Caki2 (cell line): ENCODE measurements at regions not wholly inside any gene's neighbourhood (a gene's known extent, or its start where the extent isn't known, plus 50 kb on each side); places are given as distances from the start of the nearest gene placed in this dataset.
"Not testable (repeated sequence)": the region's sequence is repeated elsewhere in the genome, so short reads cannot be mapped to it uniquely, and the experiment has no call there.

Source experiments
- DNase-seq: peaks from one replicate; pipeline ENCODE4 v3.0.0-alpha.2; 2015; ENCODE audit warnings: low read depth
- in situ Hi-C: cut with HindIII; loops from 2 replicates; pipeline ENCODE4 v1.10.0; 2016; ENCODE audit warnings: low sequenced_read_pairs, low pct_unique_long_range_greater_than_20kb, mixed read lengths

GRCh38 chr5:74440341-74440740 is 200.2 kb downstream of the ENC1 start:
- in situ Hi-C loops, result no loop called here
- no peak for DNase-seq

- DNase-seq, in situ Hi-C loops: not testable (repeated sequence)
Measured at GRCh38 chr5:74437870-74438269, 202.7 kb downstream of the ENC1 start.

- no peak for DNase-seq
- in situ Hi-C loops, result no loop called here
Measured at GRCh38 chr5:74433896-74434829, 206.4 kb downstream of the ENC1 start.

DNA sequence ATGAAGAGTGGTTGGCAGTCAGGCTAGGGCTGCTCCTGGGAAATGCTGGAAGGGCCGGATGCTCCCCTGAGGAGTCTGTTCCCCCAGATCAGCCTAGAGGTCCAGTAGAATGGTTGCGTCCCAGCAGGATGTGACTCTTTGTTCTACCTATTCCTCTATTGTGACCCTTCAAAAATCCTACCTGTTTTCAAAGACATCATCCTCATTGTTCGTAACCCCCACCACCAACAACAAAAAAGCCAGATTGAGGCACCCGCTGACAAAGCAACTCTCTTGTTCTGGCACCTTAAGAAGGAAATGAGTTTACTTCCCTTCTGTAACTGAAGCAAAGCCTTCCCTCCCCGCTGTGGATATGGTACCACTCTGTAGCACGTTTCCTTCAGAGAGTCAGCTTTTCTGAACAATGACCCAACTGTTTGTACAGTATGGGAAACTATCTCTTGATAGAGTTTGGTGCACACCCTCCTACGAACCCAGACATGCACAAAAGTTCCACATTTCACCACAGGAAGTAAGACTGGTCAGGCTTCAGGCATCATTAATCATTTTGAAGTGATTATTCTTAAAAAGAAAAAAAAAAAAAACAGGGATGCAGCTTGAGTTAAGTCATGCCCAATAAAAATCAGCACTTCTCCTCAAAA is 207.2 kb downstream of the ENC1 start:
- in situ Hi-C loops, result no loop called here
- no peak for DNase-seq

GRCh38 chr5:74432721-74433120 is 207.8 kb downstream of the ENC1 start:
- no peak for DNase-seq
- in situ Hi-C loops, result no loop called here

- in situ Hi-C loops, result no loop called here
- no peak for DNase-seq
Measured at GRCh38 chr5:74432216-74432615, 208.3 kb downstream of the ENC1 start.

DNA sequence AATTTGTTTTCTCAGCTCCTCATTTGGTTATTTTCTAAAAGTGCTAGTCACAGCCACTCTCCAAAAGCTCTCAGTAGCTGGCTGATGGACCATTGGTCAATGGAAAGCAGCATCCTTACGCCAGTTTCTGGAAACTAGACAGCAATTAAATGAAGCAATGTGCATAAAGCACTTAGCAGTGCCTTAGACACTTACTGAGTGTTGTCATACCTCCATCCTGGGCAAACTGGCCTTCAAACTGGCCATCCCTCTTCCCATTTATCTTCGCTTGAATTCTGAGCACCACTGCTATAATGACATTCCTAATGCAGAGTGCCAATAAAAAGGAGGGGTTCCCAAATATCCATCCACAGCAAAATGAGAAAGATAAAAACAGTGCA is 209.2 kb downstream of the ENC1 start:
- in situ Hi-C loops, result no loop called here
- no peak for DNase-seq

DNA sequence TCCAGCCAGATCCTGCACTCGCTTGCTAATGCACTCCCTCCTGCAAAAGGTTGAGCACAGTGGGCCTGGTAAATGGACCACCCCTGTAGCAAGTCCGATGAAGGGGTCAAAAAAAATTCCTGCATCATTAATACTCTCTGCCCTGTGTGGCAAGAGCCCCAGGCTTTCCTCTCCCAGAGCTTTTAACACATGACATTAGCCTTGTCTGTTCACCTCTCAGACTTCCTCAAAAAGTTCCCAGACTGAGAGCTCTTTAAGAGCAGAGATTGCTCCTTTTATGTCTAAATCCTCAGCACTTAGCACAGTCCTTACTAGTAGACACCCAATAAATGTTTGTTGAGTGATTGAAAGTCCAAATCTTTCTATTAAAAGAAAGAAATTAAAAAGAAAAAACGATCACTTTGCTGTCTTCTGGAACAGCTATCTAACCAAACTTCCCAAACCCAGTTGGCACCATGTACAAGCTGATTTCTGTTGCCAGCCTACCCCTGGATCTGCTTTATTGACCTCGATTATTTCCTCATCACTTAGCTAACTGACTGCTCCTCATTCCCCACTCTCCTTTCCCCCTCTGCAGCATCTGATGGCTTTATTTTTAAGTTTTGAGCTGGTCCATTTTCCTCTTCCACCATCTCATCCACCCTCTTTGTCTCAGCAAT is 209.8 kb downstream of the ENC1 start:
- DNase-seq, result no peak
- in situ Hi-C loops, result no loop called here

DNA sequence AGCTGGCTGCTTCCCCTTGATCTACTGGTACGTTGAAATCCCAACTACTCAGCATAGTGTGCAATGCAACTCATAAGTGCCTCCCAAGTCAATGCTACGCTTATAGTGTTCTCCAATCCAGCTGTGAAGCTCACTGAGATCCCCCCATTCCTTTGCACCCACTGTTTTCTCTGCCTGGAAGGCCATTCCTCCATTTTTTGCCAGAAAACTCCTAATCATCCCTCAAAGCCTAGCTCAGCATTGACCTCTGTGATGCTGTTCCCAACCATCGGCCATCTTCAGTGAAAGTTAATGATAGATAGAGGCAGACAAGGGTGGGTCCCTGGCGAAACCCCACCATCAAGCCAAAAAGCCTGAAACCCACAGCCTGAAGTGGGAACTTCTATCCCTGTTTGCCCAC is 211.0 kb downstream of the ENC1 start:
- no peak for DNase-seq
- in situ Hi-C loops, result no loop called here

DNA sequence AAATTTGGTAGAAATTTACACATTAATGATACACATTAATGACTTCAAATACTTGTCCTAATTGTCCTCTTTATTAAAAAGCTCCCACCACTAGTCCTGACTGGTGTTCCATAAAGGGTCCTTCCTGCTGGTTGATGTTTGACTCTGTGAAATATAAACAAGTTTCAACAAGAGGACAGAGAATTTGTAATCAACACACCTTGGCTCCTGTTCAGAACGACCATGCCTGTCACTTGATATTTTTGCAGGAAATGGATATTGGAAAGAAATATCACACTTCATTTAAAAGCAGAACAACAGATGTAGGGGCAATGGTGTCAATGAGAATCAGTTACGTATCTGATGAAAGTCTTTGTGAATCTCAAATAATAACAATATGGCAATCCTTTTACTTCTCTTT is 211.7 kb downstream of the ENC1 start:
- no peak for DNase-seq
- in situ Hi-C loops, result no loop called here

DNA sequence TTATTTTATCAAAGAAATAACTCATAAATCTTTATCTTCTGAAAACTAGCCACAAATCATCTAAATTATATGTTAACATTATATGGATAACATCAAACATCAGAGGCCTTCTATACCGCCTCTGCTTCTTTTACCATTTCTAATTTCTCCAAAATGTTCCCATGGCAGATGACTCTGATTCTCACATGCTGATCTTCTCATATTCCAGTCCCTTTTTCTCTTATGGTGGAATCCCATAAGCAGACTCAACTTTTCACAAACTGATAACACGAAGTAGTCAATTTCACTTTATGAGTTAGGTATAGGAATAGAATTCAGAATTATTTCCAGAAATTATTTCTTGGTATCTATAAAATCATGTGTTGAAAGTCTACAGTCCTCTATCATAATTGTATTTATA is 212.3 kb downstream of the ENC1 start:
- in situ Hi-C loops, result no loop called here
- DNase-seq, result no peak

DNA sequence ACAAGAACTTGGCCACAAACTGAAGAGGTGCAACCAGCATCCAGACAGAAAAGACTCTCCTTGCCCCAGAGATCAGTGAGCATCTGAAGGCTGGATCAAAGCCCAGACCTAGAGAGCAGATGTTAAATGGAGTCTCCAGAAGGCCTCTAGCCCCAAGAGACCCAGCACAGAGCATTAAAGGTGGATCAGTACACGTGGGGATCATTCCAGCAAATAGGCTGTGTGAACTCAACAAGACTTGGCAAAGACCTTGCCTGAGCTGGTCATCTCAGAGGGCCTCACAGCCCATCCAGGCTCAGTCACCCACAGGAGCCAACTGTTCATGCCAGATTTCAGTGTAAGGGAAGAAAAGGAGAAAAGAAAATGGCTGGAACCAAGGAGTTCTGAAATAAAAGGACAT is 214.0 kb downstream of the ENC1 start:
- no peak for DNase-seq
- in situ Hi-C loops, result no loop called here

DNA sequence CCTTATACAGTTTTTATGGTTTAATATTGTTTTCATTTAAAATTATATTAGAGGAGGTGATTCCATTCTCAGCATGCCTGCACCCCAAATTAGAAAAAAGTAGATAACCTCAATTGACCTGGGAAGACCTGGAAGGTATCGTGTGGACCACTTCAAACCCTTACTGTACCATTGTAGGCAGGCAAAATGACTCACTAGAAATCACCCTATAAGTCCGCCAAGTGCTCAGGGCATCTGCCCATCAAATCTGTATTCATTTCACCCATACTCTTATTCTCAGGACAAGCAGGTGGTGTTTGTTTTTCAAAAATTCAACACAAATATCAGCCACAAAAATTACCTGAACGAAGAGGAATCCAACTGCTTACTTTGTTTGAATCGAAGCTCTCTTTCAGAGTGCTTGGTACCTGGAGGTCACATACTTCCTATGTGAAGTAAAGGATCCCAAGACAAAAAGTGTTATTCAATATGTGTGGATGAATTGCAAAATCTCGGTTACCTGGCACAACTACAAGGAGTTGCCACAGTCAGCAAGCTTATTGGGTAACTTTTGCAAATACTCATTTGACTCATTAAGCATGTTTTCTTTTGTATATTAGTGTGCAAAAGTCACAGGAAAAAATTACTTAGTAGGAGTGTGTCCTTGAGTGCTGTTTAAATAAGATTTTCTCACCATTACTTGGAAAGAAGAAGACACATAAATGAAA is 216.2 kb downstream of the ENC1 start:
- DNase-seq, result no peak
- in situ Hi-C loops, result no loop called here

- in situ Hi-C loops, result no loop called here
- DNase-seq, result no peak
Measured at GRCh38 chr5:74423383-74423782, 217.1 kb downstream of the ENC1 start.

- no peak for DNase-seq
- in situ Hi-C loops, result no loop called here
Measured at GRCh38 chr5:74422671-74423070, 217.9 kb downstream of the ENC1 start.

DNA sequence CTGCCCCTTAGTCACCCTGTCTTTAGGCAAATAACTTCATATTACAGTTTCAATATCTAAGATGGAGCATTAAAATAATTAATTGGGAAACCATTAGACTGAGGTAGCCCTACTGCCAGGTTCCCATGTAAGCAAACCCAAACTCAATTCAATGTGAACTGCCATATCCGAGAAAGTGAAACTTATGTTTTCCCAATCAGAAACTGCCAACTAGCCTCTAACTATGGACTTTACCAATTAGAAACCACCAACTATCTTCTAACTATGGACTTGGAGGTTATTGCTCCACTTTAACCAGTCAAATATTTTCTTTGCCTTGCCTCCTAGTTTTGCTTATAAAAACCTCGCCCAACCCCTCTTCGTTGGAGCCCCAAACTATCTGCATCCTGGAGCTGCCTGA is 218.5 kb downstream of the ENC1 start:
- in situ Hi-C loops, result no loop called here
- no peak for DNase-seq

DNA sequence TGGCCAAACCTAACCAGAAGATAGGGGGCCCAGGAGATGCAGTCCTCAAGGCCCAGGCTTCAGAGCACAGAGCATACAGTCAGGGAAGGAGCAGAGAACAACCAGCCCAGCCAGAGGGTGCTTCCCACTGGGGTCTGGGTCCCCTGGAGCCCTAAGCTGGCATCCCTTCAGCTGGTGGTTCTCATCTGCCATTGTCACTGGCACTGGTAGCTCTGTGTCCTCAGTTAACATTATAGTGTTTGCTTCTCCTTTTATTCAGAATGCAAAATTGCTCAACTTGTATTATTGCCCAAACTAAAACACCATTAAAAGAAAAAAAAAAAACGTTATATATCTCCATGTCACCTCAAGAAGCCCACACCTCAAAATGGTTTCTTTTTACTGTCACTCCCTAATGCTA is 219.2 kb downstream of the ENC1 start:
- no peak for DNase-seq
- in situ Hi-C loops, result no loop called here

GRCh38 chr5:74420947-74421346 is 219.6 kb downstream of the ENC1 start:
- DNase-seq, result no peak
- in situ Hi-C loops, result no loop called here

DNA sequence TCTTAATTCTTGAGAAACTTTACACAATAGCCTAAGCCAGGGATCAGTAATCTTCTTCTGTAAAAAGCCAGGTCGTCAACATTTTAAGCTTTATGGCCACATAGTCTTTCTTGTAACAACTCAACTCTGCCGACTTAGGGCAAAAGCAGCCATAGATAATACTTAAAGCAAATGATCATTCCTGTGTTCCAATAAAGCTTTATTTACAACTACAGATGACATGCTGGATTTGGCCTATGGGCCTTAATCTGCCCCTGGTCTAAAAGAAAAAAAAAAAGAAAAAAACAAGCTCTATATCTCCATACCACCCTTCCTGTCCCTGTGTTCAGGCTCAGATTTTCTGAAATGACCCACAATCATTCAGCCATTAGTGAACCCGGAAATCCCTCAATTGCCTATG is 220.3 kb downstream of the ENC1 start:
- in situ Hi-C loops, result no loop called here
- no peak for DNase-seq
